AG04450 (cell line): ENCODE measurements at regions not wholly inside any gene's neighbourhood (a gene's known extent, or its start where the extent isn't known, plus 50 kb on each side); places are given as distances from the start of the nearest gene placed in this dataset.

Source experiments
- CTCF ChIA-PET: fragments of 300-600, 350-600 bp; formaldehyde crosslinking; extraction: SDS; loops from one replicate; lab custom pipeline; 2022; ENCODE audit warnings: antibody characterized with exemption, inconsistent platforms; lab: Charles Lee
- POLR2A ChIA-PET: fragments of 350-600 bp; formaldehyde crosslinking; extraction: SDS; loops from one replicate; lab custom pipeline; 2021; ENCODE audit warnings: antibody characterized with exemption, inconsistent platforms; lab: Yijun Ruan, JAX
- DNase-seq: peaks from one replicate; pipeline ENCODE4 v3.0.0-alpha.2; 2011; ENCODE audit warnings: low read depth, low spot score
- H3K27ac ChIP-seq: one replicate; pipeline ENCODE4 v1.5.1; 2012; ENCODE audit warnings: low read depth, low read length, control low read depth
- H3K27me3 ChIP-seq: one replicate; pipeline ENCODE4 v1.6.0; 2012; ENCODE audit warnings: low read length; ENCODE audit not compliant: control insufficient read depth, insufficient read depth
- H3K4me3 ChIP-seq: 2 replicates; pipeline ENCODE4 v1.5.1; 2011; ENCODE audit warnings: mild to moderate bottlenecking, low read depth, low read length, control low read depth
- H3K9me3 ChIP-seq: 2 replicates; pipeline ENCODE4 v1.5.1; 2012; ENCODE audit warnings: low read length; ENCODE audit not compliant: control insufficient read depth, insufficient read depth
- CTCF ChIP-seq: IDR thresholded peaks from 2 replicates; pipeline ENCODE4 v1.5.1; 2011; ENCODE audit warnings: low read depth, low read length, control low read depth, inconsistent platforms

- ChIA-PET POLR2A (no interaction called here), CTCF (no interaction called here)
- no peak for DNase-seq
- no peak for TF ChIP-seq CTCF
- no peak overlapping the region for H3K4me3 ChIP-seq
- no peaks in the 10 kb centered on the region; the same call in 1 of the 2 replicates for H3K9me3 ChIP-seq
- no peaks in the 10 kb centered on the region for H3K27me3 ChIP-seq
- H3K27ac ChIP-seq: no peak overlapping the region
These were observed 86.6 kb upstream of the FRMD6 start for GRCh38 chr14:51564986-51565604.

GRCh38 chr14:51566831-51567582, 84.7 kb upstream of the FRMD6 start:
- CTCF ChIA-PET: interaction anchor here (0.5 to 0.7 kb wide), 2 partner anchors 84 to 284 kb away, joined by 3 to 5 read pairs; partner anchors contain the start of gene FRMD6
- no peak for TF ChIP-seq CTCF

GRCh38 chr14:51568366-51568765, 83.3 kb upstream of the FRMD6 start:
- H3K27ac ChIP-seq: no peak overlapping the region
- H3K9me3 ChIP-seq: no peaks in the 10 kb centered on the region; the same call in 1 of the 2 replicates
- H3K27me3 ChIP-seq: no peaks in the 10 kb centered on the region
- no peak for TF ChIP-seq CTCF
- ChIA-PET CTCF (no interaction called here), POLR2A (no interaction called here)
- H3K4me3 ChIP-seq: no peak overlapping the region
- no peak for DNase-seq

More at GRCh38 chr14:51566831-51567582, 84.7 kb upstream of the FRMD6 start:
- Histone ChIP-seq H3K9me3 (no peaks in the 10 kb centered on the region; the same call in 1 of the 2 replicates), H3K27ac (no peak overlapping the region), H3K4me3 (no peak overlapping the region), H3K27me3 (no peaks in the 10 kb centered on the region)
- no peak for DNase-seq
- POLR2A ChIA-PET: interaction anchor here (0.8 kb wide), 1 partner anchor 85 kb away, joined by 3 read pairs; the partner anchor contains the start of gene FRMD6

DNA sequence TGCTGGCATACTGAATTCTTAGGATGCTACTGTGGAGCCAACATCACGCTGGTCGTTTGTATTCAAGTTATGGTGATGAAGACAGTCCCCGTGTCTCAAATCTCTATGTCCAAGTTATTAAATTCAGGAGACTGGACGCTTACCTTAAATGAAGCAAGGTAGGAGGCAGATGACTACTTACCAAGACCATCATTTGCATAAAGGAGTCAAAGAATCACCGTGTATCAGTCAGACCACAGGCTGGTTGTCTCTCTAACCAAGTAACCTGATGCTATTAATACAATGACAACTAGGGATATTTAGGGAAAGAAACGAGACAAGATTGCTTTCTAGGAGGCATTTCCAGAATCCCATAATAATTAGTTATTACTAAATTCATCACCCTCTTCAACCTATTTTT, 78.1 kb upstream of the FRMD6 start:
- CTCF ChIA-PET: no interaction called here
- H3K27me3 ChIP-seq: no peaks in the 10 kb centered on the region
- DNase-seq: no peak
- H3K27ac ChIP-seq: no peak overlapping the region
- TF ChIP-seq CTCF: no peak
- H3K9me3 ChIP-seq: no peaks in the 10 kb centered on the region; the same call in 1 of the 2 replicates
- no peak overlapping the region for H3K4me3 ChIP-seq
- POLR2A ChIA-PET: no interaction called here

- Histone ChIP-seq H3K27me3 (no peaks in the 10 kb centered on the region), H3K9me3 (no peaks in the 10 kb centered on the region; the same call in 1 of the 2 replicates), H3K4me3 (no peak overlapping the region), H3K27ac (no peak overlapping the region)
- TF ChIP-seq CTCF: no peak
- CTCF ChIA-PET: no interaction called here
- POLR2A ChIA-PET: no interaction called here
- DNase-seq: no peak
These were observed 77.7 kb upstream of the FRMD6 start for GRCh38 chr14:51574009-51574408.
